ENCODE measurements at regions not wholly inside any gene's neighbourhood (a gene's known extent, or its start where the extent isn't known, plus 50 kb on each side); places are given as distances from the start of the nearest gene placed in this dataset.
"Not testable (repeated sequence)": the region's sequence is repeated elsewhere in the genome, so short reads cannot be mapped to it uniquely, and the experiment has no call there.

DNA sequence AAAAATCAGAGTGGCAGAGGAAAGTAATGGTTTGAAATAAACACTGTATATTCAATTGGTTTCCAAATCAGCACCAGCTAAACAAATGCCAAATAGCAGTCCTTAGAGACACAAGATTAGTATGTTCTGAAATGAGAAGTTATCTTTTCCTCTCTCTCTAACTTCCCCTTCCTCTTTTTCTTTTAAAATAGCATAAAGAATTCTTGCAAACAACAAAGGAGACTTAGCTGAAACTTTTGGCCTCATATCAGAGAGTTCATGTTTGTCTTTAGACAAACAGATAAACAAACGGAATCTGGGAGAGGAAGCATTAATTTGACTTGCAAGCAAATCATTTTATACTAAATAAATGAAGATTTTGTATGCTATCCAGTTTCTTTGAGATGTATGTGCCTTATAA lies 399.0 kb downstream of the GBA3 start:
- H2AFZ ChIP-seq (ENCODE audit: low read length) = no peak overlapping the region
- H3K9me3 ChIP-seq (ENCODE audit: insufficient read depth, low read depth, low read length) = 0 out of 2 replicates have a peak, but pooled peaks cover 3% of the 10 kb centered on the region
- no peaks in the 10 kb centered on the region for H3K27me3 ChIP-seq (ENCODE audit: insufficient read depth, low read length, poor library complexity, severe bottlenecking)
- H3K9ac ChIP-seq (ENCODE audit: low read depth, low read length, poor library complexity, severe bottlenecking) = no peak overlapping the region
- no peaks in the 10 kb centered on the region for H3F3A ChIP-seq (ENCODE audit: low read depth)
- H3K4me1 ChIP-seq (ENCODE audit: insufficient read depth, low read length, poor library complexity, severe bottlenecking) = no peaks in the 10 kb centered on the region
- H4K20me1 ChIP-seq (ENCODE audit: insufficient read depth, low read length, poor library complexity, severe bottlenecking) = no peaks in the 10 kb centered on the region
- H3K4me3 ChIP-seq (ENCODE audit: low read length, poor library complexity, severe bottlenecking) = no peak overlapping the region
- H3K4me2 ChIP-seq (ENCODE audit: low read depth, low read length, poor library complexity, severe bottlenecking) = no peak overlapping the region
- no peaks in the 10 kb centered on the region for H3K9me2 ChIP-seq (replicated peaks; ENCODE audit: low read depth, low read length)
- no peak for TF ChIP-seq EZH2phosphoT487 (IDR thresholded peaks at IDR 0.05; ENCODE audit: borderline replicate concordance)
- no peaks in the 10 kb centered on the region for H3K36me3 ChIP-seq (ENCODE audit: insufficient read depth, low read length)
- no peaks in the 10 kb centered on the region for H3K79me2 ChIP-seq (ENCODE audit: insufficient read depth, low read length)

DNA sequence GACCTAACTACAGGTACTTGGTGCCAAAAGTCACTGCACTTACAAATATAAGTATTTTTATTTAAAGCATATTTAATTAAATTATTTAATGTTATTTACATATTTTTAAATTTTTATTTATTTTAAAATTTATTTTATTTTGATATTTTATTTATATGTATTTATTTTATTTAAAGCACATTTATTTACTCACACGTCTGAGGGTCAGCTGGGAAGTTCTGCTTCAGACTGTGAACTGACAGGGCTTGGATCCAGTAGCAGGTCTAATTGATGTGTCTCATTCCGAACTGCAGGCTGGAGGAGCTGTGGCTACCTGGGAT lies 392.5 kb downstream of the GBA3 start:
- H3K4me2 ChIP-seq (ENCODE audit: low read depth, low read length, poor library complexity, severe bottlenecking) = no peak overlapping the region
- TF ChIP-seq, protein P1, sequence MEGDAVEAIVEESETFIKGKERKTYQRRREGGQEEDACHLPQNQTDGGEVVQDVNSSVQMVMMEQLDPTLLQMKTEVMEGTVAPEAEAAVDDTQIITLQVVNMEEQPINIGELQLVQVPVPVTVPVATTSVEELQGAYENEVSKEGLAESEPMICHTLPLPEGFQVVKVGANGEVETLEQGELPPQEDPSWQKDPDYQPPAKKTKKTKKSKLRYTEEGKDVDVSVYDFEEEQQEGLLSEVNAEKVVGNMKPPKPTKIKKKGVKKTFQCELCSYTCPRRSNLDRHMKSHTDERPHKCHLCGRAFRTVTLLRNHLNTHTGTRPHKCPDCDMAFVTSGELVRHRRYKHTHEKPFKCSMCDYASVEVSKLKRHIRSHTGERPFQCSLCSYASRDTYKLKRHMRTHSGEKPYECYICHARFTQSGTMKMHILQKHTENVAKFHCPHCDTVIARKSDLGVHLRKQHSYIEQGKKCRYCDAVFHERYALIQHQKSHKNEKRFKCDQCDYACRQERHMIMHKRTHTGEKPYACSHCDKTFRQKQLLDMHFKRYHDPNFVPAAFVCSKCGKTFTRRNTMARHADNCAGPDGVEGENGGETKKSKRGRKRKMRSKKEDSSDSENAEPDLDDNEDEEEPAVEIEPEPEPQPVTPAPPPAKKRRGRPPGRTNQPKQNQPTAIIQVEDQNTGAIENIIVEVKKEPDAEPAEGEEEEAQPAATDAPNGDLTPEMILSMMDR (conservative IDR thresholded peaks at IDR 0.05; ENCODE audit: low read length) = no peak
- TF ChIP-seq EZH2phosphoT487 (IDR thresholded peaks at IDR 0.05; ENCODE audit: borderline replicate concordance) = no peak
- no peaks in the 10 kb centered on the region for H3K79me2 ChIP-seq (ENCODE audit: insufficient read depth, low read length)
- H3K4me1 ChIP-seq (ENCODE audit: insufficient read depth, low read length, poor library complexity, severe bottlenecking) = no peaks in the 10 kb centered on the region
- no peaks in the 10 kb centered on the region for H3F3A ChIP-seq (ENCODE audit: low read depth)
- H3K9ac ChIP-seq (ENCODE audit: low read depth, low read length, poor library complexity, severe bottlenecking) = no peak overlapping the region
- H3K27me3 ChIP-seq (ENCODE audit: insufficient read depth, low read length, poor library complexity, severe bottlenecking) = no peaks in the 10 kb centered on the region
- no peaks in the 10 kb centered on the region for H3K36me3 ChIP-seq (ENCODE audit: insufficient read depth, low read length)
- no peak overlapping the region for H3K4me3 ChIP-seq (ENCODE audit: low read length, poor library complexity, severe bottlenecking)
- no peaks in the 10 kb centered on the region for H3K9me2 ChIP-seq (replicated peaks; ENCODE audit: low read depth, low read length)
- no peaks in the 10 kb centered on the region for H4K20me1 ChIP-seq (ENCODE audit: insufficient read depth, low read length, poor library complexity, severe bottlenecking)
- no peak overlapping the region for H2AFZ ChIP-seq (ENCODE audit: low read length)
- H3K9me3 ChIP-seq (ENCODE audit: insufficient read depth, low read depth, low read length) = no peaks in the 10 kb centered on the region

DNA sequence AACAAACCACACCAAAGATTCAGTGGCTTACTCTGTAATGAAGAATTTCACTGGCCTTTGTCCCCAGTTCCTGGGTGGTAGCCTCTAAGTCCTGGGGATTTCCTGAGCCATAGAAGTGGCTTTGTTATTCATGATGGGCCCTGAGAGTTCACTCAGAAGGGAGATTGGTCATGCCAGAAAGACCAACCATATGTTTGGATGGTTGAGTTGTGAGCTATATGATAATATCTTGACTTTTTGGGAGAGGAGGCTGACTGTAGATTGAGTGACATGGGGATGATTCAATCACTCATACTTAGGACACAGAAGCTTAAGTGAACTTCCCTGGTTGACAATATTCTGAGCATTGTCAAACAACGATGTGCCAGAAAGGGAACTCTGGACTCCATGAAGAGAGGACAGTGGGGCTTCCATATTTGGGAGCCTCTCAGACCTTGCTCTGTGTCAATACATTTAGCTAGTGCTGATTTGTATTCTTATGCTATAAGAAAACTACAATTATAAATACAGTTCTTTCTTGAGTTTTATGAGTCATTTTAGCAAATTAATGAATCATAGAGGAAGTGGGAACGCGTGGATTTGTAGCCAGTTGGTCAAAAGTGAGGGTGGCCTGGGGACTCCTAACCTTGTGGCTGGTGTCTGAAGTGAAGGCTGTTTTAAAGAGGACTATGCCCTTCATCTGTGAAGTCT lies 392.0 kb downstream of the GBA3 start:
- no peaks in the 10 kb centered on the region for H3K4me1 ChIP-seq (ENCODE audit: insufficient read depth, low read length, poor library complexity, severe bottlenecking)
- no peaks in the 10 kb centered on the region for H4K20me1 ChIP-seq (ENCODE audit: insufficient read depth, low read length, poor library complexity, severe bottlenecking)
- H3K36me3 ChIP-seq (ENCODE audit: insufficient read depth, low read length) = no peaks in the 10 kb centered on the region
- no peak overlapping the region for H2AFZ ChIP-seq (ENCODE audit: low read length)
- H3K4me3 ChIP-seq (ENCODE audit: low read length, poor library complexity, severe bottlenecking) = no peak overlapping the region
- no peak overlapping the region for H3K4me2 ChIP-seq (ENCODE audit: low read depth, low read length, poor library complexity, severe bottlenecking)
- no peak overlapping the region for H3K9ac ChIP-seq (ENCODE audit: low read depth, low read length, poor library complexity, severe bottlenecking)
- no peaks in the 10 kb centered on the region for H3K27me3 ChIP-seq (ENCODE audit: insufficient read depth, low read length, poor library complexity, severe bottlenecking)
- no peaks in the 10 kb centered on the region for H3K79me2 ChIP-seq (ENCODE audit: insufficient read depth, low read length)
- H3F3A ChIP-seq (ENCODE audit: low read depth) = no peaks in the 10 kb centered on the region
- H3K9me3 ChIP-seq (ENCODE audit: insufficient read depth, low read depth, low read length) = no peaks in the 10 kb centered on the region
- TF ChIP-seq, protein P1 (conservative IDR thresholded peaks at IDR 0.05; ENCODE audit: low read length) = no peak
- no peak for TF ChIP-seq EZH2phosphoT487 (IDR thresholded peaks at IDR 0.05; ENCODE audit: borderline replicate concordance)
- H3K9me2 ChIP-seq (replicated peaks; ENCODE audit: low read depth, low read length) = no peaks in the 10 kb centered on the region

DNA sequence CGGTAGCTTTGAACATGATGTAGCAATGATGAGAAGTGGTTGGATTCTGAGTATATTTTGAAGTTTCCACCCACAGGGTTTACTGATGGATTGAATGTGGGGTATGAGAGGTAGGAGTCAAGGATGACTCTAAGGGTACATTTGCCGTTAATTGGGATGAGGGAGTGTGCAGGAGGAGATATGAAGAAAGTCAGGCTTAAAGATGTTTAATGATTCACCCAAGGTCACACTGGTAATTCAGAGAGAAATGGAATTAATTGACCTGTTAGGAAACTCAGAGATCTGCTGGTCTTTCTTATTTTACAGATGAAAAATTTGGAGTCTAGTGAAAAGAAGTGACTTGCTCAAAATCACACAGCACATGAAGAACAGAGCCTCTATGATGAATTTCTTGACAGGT lies 390.7 kb downstream of the GBA3 start:
- no peaks in the 10 kb centered on the region for H3K79me2 ChIP-seq (ENCODE audit: insufficient read depth, low read length)
- no peak overlapping the region for H2AFZ ChIP-seq (ENCODE audit: low read length)
- H3K9ac ChIP-seq (ENCODE audit: low read depth, low read length, poor library complexity, severe bottlenecking) = no peak overlapping the region
- no peaks in the 10 kb centered on the region for H3K27me3 ChIP-seq (ENCODE audit: insufficient read depth, low read length, poor library complexity, severe bottlenecking)
- no peak overlapping the region for H3K4me3 ChIP-seq (ENCODE audit: low read length, poor library complexity, severe bottlenecking)
- no peak overlapping the region for H3K4me2 ChIP-seq (ENCODE audit: low read depth, low read length, poor library complexity, severe bottlenecking)
- H3F3A ChIP-seq (ENCODE audit: low read depth) = no peaks in the 10 kb centered on the region
- H3K4me1 ChIP-seq (ENCODE audit: insufficient read depth, low read length, poor library complexity, severe bottlenecking) = no peaks in the 10 kb centered on the region
- no peaks in the 10 kb centered on the region for H3K9me3 ChIP-seq (ENCODE audit: insufficient read depth, low read depth, low read length)
- H3K36me3 ChIP-seq (ENCODE audit: insufficient read depth, low read length) = no peaks in the 10 kb centered on the region
- TF ChIP-seq EZH2phosphoT487 (IDR thresholded peaks at IDR 0.05; ENCODE audit: borderline replicate concordance) = no peak
- TF ChIP-seq, protein P1 (conservative IDR thresholded peaks at IDR 0.05; ENCODE audit: low read length) = no peak
- no peaks in the 10 kb centered on the region for H4K20me1 ChIP-seq (ENCODE audit: insufficient read depth, low read length, poor library complexity, severe bottlenecking)
- no peaks in the 10 kb centered on the region for H3K9me2 ChIP-seq (replicated peaks; ENCODE audit: low read depth, low read length)

DNA sequence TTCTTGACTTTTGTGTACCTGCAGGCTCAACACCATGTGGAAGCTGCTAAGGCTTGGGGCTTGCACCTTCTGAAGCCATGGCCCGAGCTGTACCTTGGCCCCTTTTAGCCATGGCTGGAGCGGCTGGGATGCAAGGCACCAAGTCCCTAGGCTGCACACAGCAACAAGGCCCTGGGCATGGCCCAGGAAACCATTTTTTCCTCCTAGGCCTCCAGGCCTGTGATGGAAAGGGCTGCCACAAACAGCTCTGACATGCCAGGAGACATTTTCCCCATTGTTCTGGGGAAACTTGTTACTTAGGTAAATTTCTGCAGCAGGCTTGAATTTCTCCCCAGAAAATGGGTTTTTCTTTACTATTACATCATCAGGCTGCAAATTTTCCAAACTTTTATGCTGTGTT lies 387.4 kb downstream of the GBA3 start:
- not testable (repeated sequence) for H3K36me3 ChIP-seq (ENCODE audit: insufficient read depth, low read length); H3F3A ChIP-seq (ENCODE audit: low read depth); H3K4me1 ChIP-seq (ENCODE audit: insufficient read depth, low read length, poor library complexity, severe bottlenecking); H3K9me3 ChIP-seq (ENCODE audit: insufficient read depth, low read depth, low read length); H3K4me3 ChIP-seq (ENCODE audit: low read length, poor library complexity, severe bottlenecking); H3K4me2 ChIP-seq (ENCODE audit: low read depth, low read length, poor library complexity, severe bottlenecking); H3K27me3 ChIP-seq (ENCODE audit: insufficient read depth, low read length, poor library complexity, severe bottlenecking); H3K9ac ChIP-seq (ENCODE audit: low read depth, low read length, poor library complexity, severe bottlenecking); H3K9me2 ChIP-seq (replicated peaks; ENCODE audit: low read depth, low read length); H2AFZ ChIP-seq (ENCODE audit: low read length); H4K20me1 ChIP-seq (ENCODE audit: insufficient read depth, low read length, poor library complexity, severe bottlenecking); H3K79me2 ChIP-seq (ENCODE audit: insufficient read depth, low read length)
